HUES48 (cell line): ENCODE measurements at regions not wholly inside any gene's neighbourhood (a gene's known extent, or its start where the extent isn't known, plus 50 kb on each side); places are given as distances from the start of the nearest gene placed in this dataset.

Experiments used
- H3K27ac ChIP-seq: one replicate; pipeline ENCODE4 v1.7.0; 2013; ENCODE audit warnings: low read depth, low read length, inconsistent platforms
- H3K27me3 ChIP-seq: 2 replicates; pipeline ENCODE4 v1.6.1; 2013; ENCODE audit warnings: mild to moderate bottlenecking, low read length; ENCODE audit not compliant: control insufficient read depth, insufficient read depth
- H3K36me3 ChIP-seq: 2 replicates; pipeline ENCODE4 v1.6.1; 2013; ENCODE audit warnings: low read length; ENCODE audit not compliant: control insufficient read depth, insufficient read depth
- H3K4me1 ChIP-seq: 2 replicates; pipeline ENCODE4 v1.6.1; 2013; ENCODE audit warnings: mild to moderate bottlenecking, low read length; ENCODE audit not compliant: control insufficient read depth, insufficient read depth
- H3K4me3 ChIP-seq: 2 replicates; pipeline ENCODE4 v1.5.1; 2013; ENCODE audit warnings: mild to moderate bottlenecking, low read depth, low read length
- H3K9ac ChIP-seq: 2 replicates; pipeline ENCODE4 v1.6.1; 2013; ENCODE audit warnings: mild to moderate bottlenecking, low read depth, low read length, moderate library complexity
- H3K9me3 ChIP-seq: 2 replicates; pipeline ENCODE4 v1.6.1; 2013; ENCODE audit warnings: low read length; ENCODE audit not compliant: control insufficient read depth, insufficient read depth

- H3K4me3 ChIP-seq = no peak overlapping the region
- no peak overlapping the region for H3K27ac ChIP-seq
- H3K9ac ChIP-seq = no peak overlapping the region
- no peaks in the 10 kb centered on the region for H3K4me1 ChIP-seq
- H3K27me3 ChIP-seq = no peaks in the 10 kb centered on the region
- no peaks in the 10 kb centered on the region for H3K36me3 ChIP-seq
- H3K9me3 ChIP-seq = no peaks in the 10 kb centered on the region
These were observed 61.2 kb upstream of the ALDH1A1 start for GRCh38 chr9:73014011-73014410.

- Histone ChIP-seq H3K36me3 (no peaks in the 10 kb centered on the region), H3K9ac (no peak overlapping the region), H3K9me3 (no peaks in the 10 kb centered on the region), H3K27ac (no peak overlapping the region), H3K4me3 (no peak overlapping the region), H3K27me3 (no peaks in the 10 kb centered on the region), H3K4me1 (no peaks in the 10 kb centered on the region)
These were observed 59.1 kb upstream of the ALDH1A1 start for GRCh38 chr9:73011956-73012355.

GRCh38 chr9:73011181-73011750 is 58.4 kb upstream of the ALDH1A1 start:
- H3K9ac ChIP-seq = no peak overlapping the region
- no peak overlapping the region for H3K4me3 ChIP-seq
- no peaks in the 10 kb centered on the region for H3K4me1 ChIP-seq
- H3K27me3 ChIP-seq = no peaks in the 10 kb centered on the region
- no peaks in the 10 kb centered on the region for H3K36me3 ChIP-seq
- no peaks in the 10 kb centered on the region for H3K9me3 ChIP-seq
- no peak overlapping the region for H3K27ac ChIP-seq

- Histone ChIP-seq H3K36me3 (no peaks in the 10 kb centered on the region), H3K27ac (no peak overlapping the region), H3K27me3 (no peaks in the 10 kb centered on the region), H3K4me3 (no peak overlapping the region), H3K9ac (no peak overlapping the region), H3K9me3 (no peaks in the 10 kb centered on the region), H3K4me1 (no peaks in the 10 kb centered on the region)
These were observed 56.9 kb upstream of the ALDH1A1 start for GRCh38 chr9:73009649-73010288.

- Histone ChIP-seq H3K9me3 (no peaks in the 10 kb centered on the region), H3K4me3 (no peak overlapping the region), H3K27ac (no peak overlapping the region), H3K9ac (no peak overlapping the region), H3K4me1 (no peaks in the 10 kb centered on the region), H3K27me3 (no peaks in the 10 kb centered on the region), H3K36me3 (no peaks in the 10 kb centered on the region)
These were observed 55.3 kb upstream of the ALDH1A1 start for GRCh38 chr9:73007966-73008672.

GRCh38 chr9:73006986-73007385 is 54.1 kb upstream of the ALDH1A1 start:
- Histone ChIP-seq H3K9me3 (no peaks in the 10 kb centered on the region), H3K27ac (no peak overlapping the region), H3K4me1 (no peaks in the 10 kb centered on the region), H3K4me3 (no peak overlapping the region), H3K36me3 (no peaks in the 10 kb centered on the region), H3K27me3 (no peaks in the 10 kb centered on the region), H3K9ac (no peak overlapping the region)
